HEK293 (cell line): ENCODE measurements at regions not wholly inside any gene's neighbourhood (a gene's known extent, or its start where the extent isn't known, plus 50 kb on each side); places are given as distances from the start of the nearest gene placed in this dataset.

ENCODE experiments used
- ATF2 ChIP-seq: fragments of 450-650 bp; formaldehyde crosslinking; IDR thresholded peaks from 2 replicates; pipeline ENCODE4 v1.5.1; 2016; ENCODE audit warnings: missing biosample characterization, missing genetic modification characterization, low read depth
- CTCF ChIP-seq: fragments of 450-650 bp; formaldehyde crosslinking; IDR thresholded peaks from 2 replicates; pipeline ENCODE4 v1.5.1; 2016; ENCODE audit warnings: missing biosample characterization, missing genetic modification characterization
- REST ChIP-seq: fragments of 450-650 bp; formaldehyde crosslinking; IDR thresholded peaks from 2 replicates; pipeline ENCODE4 v1.5.1; 2016; ENCODE audit warnings: missing biosample characterization, missing genetic modification characterization
- ZNF174 ChIP-seq: fragments of 450-650 bp; formaldehyde crosslinking; IDR thresholded peaks from 2 replicates; pipeline ENCODE4 v1.5.0; 2017; ENCODE audit warnings: missing biosample characterization, mild to moderate bottlenecking, missing genetic modification characterization
- ZNF311 ChIP-seq: fragments of 450-650 bp; formaldehyde crosslinking; IDR thresholded peaks from 2 replicates; pipeline ENCODE4 v1.5.1; 2017; ENCODE audit warnings: missing biosample characterization, missing genetic modification characterization, borderline replicate concordance
- ZNF624 ChIP-seq: fragments of 450-650 bp; formaldehyde crosslinking; IDR thresholded peaks from 2 replicates; pipeline ENCODE4 v1.5.1; 2017; ENCODE audit warnings: missing biosample characterization, missing genetic modification characterization
- ZNF660 ChIP-seq: fragments of 450-650 bp; IDR thresholded peaks from 2 replicates; pipeline ENCODE4 v1.5.1; 2018; ENCODE audit warnings: missing biosample characterization, mild to moderate bottlenecking, missing genetic modification characterization

GRCh38 chr2:183881978-183882377, 716.4 kb upstream of the ZNF804A start:
- TF ChIP-seq ZNF660: no peak
- no peak for TF ChIP-seq CTCF (tag by site-specific recombination)
- TF ChIP-seq REST: no peak
- no peak for TF ChIP-seq ATF2
- TF ChIP-seq ZNF624 (tag by site-specific recombination): no peak
- TF ChIP-seq ZNF174 (tag by site-specific recombination): no peak
- TF ChIP-seq ZNF311: no peak
